KMS-11 (cell line): ENCODE measurements at regions not wholly inside any gene's neighbourhood (a gene's known extent, or its start where the extent isn't known, plus 50 kb on each side); places are given as distances from the start of the nearest gene placed in this dataset.

ENCODE experiments used
- H2AFZ ChIP-seq: fragments of 200-600 bp; sonication (generic); 2 replicates; pipeline ENCODE4 v1.6.1; 2016; ENCODE audit warnings: antibody characterized with exemption, mixed run types, low read depth
- H3K27ac ChIP-seq: fragments of 200-600 bp; sonication (generic); 2 replicates; pipeline ENCODE4 v1.6.1; 2016; ENCODE audit warnings: mild to moderate bottlenecking, mixed run types
- H3K27me3 ChIP-seq: fragments of 200-600 bp; sonication (generic); 2 replicates; pipeline ENCODE4 v1.6.1; 2017; ENCODE audit warnings: mild to moderate bottlenecking, low read depth, mixed run types, moderate library complexity; ENCODE audit not compliant: insufficient read depth
- H3K36me3 ChIP-seq: fragments of 200-600 bp; sonication (generic); 2 replicates; pipeline ENCODE4 v1.6.1; 2017; ENCODE audit warnings: mild to moderate bottlenecking, mixed run types; ENCODE audit not compliant: insufficient read depth
- H3K4me1 ChIP-seq: fragments of 200-600 bp; sonication (generic); 2 replicates; pipeline ENCODE4 v1.6.1; 2016; ENCODE audit warnings: mild to moderate bottlenecking, low read depth, mixed run types; ENCODE audit not compliant: poor library complexity, severe bottlenecking
- H3K4me2 ChIP-seq: fragments of 200-600 bp; sonication (generic); 2 replicates; pipeline ENCODE4 v1.7.0; 2016; ENCODE audit warnings: mild to moderate bottlenecking, mixed run types
- H3K4me3 ChIP-seq: fragments of 200-600 bp; sonication (generic); IDR thresholded peaks from 2 replicates; pipeline ENCODE4 v1.6.1; 2017; ENCODE audit warnings: low read depth, low read length, mixed read lengths; ENCODE audit not compliant: insufficient read depth
- H3K79me2 ChIP-seq: fragments of 200-600 bp; sonication (generic); 2 replicates; pipeline ENCODE4 v1.6.1; 2016; ENCODE audit warnings: low read depth, mixed run types; ENCODE audit not compliant: insufficient read depth
- H3K9ac ChIP-seq: fragments of 200-600 bp; sonication (generic); 2 replicates; pipeline ENCODE4 v1.6.1; 2016; ENCODE audit warnings: mild to moderate bottlenecking, mixed run types
- H4K20me1 ChIP-seq: fragments of 200-600 bp; sonication (generic); 2 replicates; pipeline ENCODE4 v1.6.1; 2016; ENCODE audit warnings: mild to moderate bottlenecking, mixed run types; ENCODE audit not compliant: insufficient read depth
- TF ChIP-seq, protein P1 (sequence below): fragments of 200-600 bp; sonication (generic); conservative IDR thresholded peaks from 2 replicates; pipeline ENCODE4 v1.6.1; 2017; ENCODE audit warnings: low read depth, mild to moderate bottlenecking, antibody characterized with exemption, low read length, moderate library complexity, mixed read lengths

- Histone ChIP-seq H3K4me1 (no peaks in the 10 kb centered on the region), H3K4me2 (no peak overlapping the region), H3K27ac (no peak overlapping the region), H3K9ac (no peak overlapping the region), H3K4me3 (no peak overlapping the region), H3K27me3 (no peaks in the 10 kb centered on the region), H3K79me2 (no peaks in the 10 kb centered on the region), H2AFZ (no peak overlapping the region), H3K36me3 (no peaks in the 10 kb centered on the region), H4K20me1 (no peaks in the 10 kb centered on the region)
- TF ChIP-seq, protein P1, sequence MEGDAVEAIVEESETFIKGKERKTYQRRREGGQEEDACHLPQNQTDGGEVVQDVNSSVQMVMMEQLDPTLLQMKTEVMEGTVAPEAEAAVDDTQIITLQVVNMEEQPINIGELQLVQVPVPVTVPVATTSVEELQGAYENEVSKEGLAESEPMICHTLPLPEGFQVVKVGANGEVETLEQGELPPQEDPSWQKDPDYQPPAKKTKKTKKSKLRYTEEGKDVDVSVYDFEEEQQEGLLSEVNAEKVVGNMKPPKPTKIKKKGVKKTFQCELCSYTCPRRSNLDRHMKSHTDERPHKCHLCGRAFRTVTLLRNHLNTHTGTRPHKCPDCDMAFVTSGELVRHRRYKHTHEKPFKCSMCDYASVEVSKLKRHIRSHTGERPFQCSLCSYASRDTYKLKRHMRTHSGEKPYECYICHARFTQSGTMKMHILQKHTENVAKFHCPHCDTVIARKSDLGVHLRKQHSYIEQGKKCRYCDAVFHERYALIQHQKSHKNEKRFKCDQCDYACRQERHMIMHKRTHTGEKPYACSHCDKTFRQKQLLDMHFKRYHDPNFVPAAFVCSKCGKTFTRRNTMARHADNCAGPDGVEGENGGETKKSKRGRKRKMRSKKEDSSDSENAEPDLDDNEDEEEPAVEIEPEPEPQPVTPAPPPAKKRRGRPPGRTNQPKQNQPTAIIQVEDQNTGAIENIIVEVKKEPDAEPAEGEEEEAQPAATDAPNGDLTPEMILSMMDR: no peak
Measured at GRCh38 chr16:52631711-52632110, 84.8 kb upstream of the TOX3 start.

GRCh38 chr16:52630711-52631110 lies 83.8 kb upstream of the TOX3 start:
- H3K36me3 ChIP-seq: no peaks in the 10 kb centered on the region
- no peaks in the 10 kb centered on the region for H3K27me3 ChIP-seq
- H3K9ac ChIP-seq: no peak overlapping the region
- H3K4me2 ChIP-seq: no peak overlapping the region
- H2AFZ ChIP-seq: no peak overlapping the region
- H3K4me3 ChIP-seq: no peak overlapping the region
- H3K79me2 ChIP-seq: no peaks in the 10 kb centered on the region
- H4K20me1 ChIP-seq: no peaks in the 10 kb centered on the region
- TF ChIP-seq, protein P1: no peak
- H3K27ac ChIP-seq: no peak overlapping the region
- H3K4me1 ChIP-seq: no peaks in the 10 kb centered on the region

DNA sequence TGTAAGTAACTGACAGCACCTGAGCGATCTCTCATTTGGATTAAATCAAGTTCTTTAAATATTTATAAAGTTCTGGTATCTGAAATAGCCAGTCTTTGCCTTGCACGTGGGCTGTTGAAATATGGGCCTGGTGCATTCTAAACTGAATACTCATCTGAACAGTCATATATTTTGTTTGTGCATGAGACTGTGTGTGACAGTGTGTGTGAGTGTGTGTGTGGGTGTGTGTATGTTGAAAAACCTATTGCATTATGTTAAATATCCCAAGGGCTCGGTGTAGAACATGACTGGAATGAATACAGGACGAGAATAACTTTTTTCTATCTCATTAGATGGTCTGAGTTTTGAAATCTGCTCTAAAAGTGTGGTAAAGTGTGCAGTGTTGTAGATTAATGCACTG lies 82.4 kb upstream of the TOX3 start:
- H2AFZ ChIP-seq: no peak overlapping the region
- no peak overlapping the region for H3K9ac ChIP-seq
- no peak overlapping the region for H3K27ac ChIP-seq
- TF ChIP-seq, protein P1: no peak
- no peaks in the 10 kb centered on the region for H3K27me3 ChIP-seq
- H3K79me2 ChIP-seq: no peaks in the 10 kb centered on the region
- no peak overlapping the region for H3K4me3 ChIP-seq
- no peaks in the 10 kb centered on the region for H3K4me1 ChIP-seq
- no peak overlapping the region for H3K4me2 ChIP-seq
- no peaks in the 10 kb centered on the region for H3K36me3 ChIP-seq
- H4K20me1 ChIP-seq: no peaks in the 10 kb centered on the region

DNA sequence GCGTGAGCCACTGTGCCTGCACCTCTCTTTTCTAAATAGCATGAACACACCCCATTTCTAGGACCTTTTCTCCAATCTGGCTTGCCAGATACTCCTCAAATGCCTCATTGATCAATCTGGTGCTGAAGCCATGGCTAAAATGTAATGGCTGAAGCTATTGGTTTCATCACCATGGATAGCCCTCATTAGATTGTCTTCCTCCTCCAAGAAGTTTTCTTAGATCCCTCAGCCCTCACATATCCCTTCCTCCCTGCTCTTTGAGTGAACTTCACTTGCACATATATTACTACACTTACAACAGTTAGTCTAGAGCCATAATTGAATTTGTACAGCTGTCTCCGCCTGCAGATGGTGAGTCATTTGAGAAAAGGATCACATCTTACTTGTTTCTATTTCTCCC lies 77.9 kb upstream of the TOX3 start:
- Histone ChIP-seq H3K27me3 (no peaks in the 10 kb centered on the region), H3K36me3 (no peaks in the 10 kb centered on the region), H3K9ac (no peak overlapping the region), H2AFZ (no peak overlapping the region), H3K4me1 (no peaks in the 10 kb centered on the region), H3K79me2 (no peaks in the 10 kb centered on the region), H3K27ac (no peak overlapping the region), H3K4me3 (no peak overlapping the region), H4K20me1 (no peaks in the 10 kb centered on the region), H3K4me2 (no peak overlapping the region)
- TF ChIP-seq, protein P1: no peak
